H9 (cell line): ENCODE measurements at regions not wholly inside any gene's neighbourhood (a gene's known extent, or its start where the extent isn't known, plus 50 kb on each side); places are given as distances from the start of the nearest gene placed in this dataset.

Source experiments
- DNase-seq: peaks from one replicate; pipeline ENCODE4 v3.0.0-alpha.2; 2017
- H2AFZ ChIP-seq: one replicate; pipeline ENCODE4 v1.6.1; 2013; ENCODE audit warnings: mild to moderate bottlenecking, low read length, control low read depth, moderate library complexity
- H2AK5ac ChIP-seq: 2 replicates; pipeline ENCODE4 v1.6.1; 2013; ENCODE audit warnings: low read length, control low read depth, mixed read lengths; ENCODE audit not compliant: insufficient read length
- H2BK120ac ChIP-seq: one replicate; pipeline ENCODE4 v1.6.1; 2013; ENCODE audit warnings: low read depth, mild to moderate bottlenecking, low read length, control low read depth, inconsistent platforms; ENCODE audit not compliant: poor library complexity, severe bottlenecking
- H2BK12ac ChIP-seq: 2 replicates; pipeline ENCODE4 v1.6.1; 2013; ENCODE audit warnings: low read length, control low read depth, mixed read lengths, low read depth; ENCODE audit not compliant: insufficient read length
- H2BK15ac ChIP-seq: 2 replicates; pipeline ENCODE4 v1.6.1; 2013; ENCODE audit warnings: low read depth, low read length, control low read depth
- H2BK20ac ChIP-seq: one replicate; pipeline ENCODE4 v1.6.1; 2013; ENCODE audit warnings: low read depth, mild to moderate bottlenecking, low read length, control low read depth, inconsistent platforms; ENCODE audit not compliant: poor library complexity, severe bottlenecking
- H2BK5ac ChIP-seq: 2 replicates; pipeline ENCODE4 v1.6.1; 2013; ENCODE audit warnings: low read length, control low read depth, mixed read lengths; ENCODE audit not compliant: insufficient read length
- H3K14ac ChIP-seq: 2 replicates; pipeline ENCODE4 v1.6.1; 2013; ENCODE audit warnings: low read length, control low read depth; ENCODE audit not compliant: insufficient read depth
- H3K18ac ChIP-seq: 2 replicates; pipeline ENCODE4 v1.6.1; 2013; ENCODE audit warnings: low read depth, mild to moderate bottlenecking, mixed read lengths, low read length, control low read depth; ENCODE audit not compliant: insufficient read length
- H3K23ac ChIP-seq: 2 replicates; pipeline ENCODE4 v1.6.1; 2013; ENCODE audit warnings: low read length, control low read depth, mixed read lengths, low read depth; ENCODE audit not compliant: insufficient read length
- H3K23me2 ChIP-seq: 2 replicates; pipeline ENCODE4 v1.6.1; 2013; ENCODE audit warnings: low read depth, mild to moderate bottlenecking, mixed read lengths, low read length, control low read depth; ENCODE audit not compliant: insufficient read length, poor library complexity, severe bottlenecking
- H3K27ac ChIP-seq: 2 replicates; pipeline ENCODE4 v1.5.1; 2013; ENCODE audit warnings: low read length, control low read depth, mixed read lengths, low read depth; ENCODE audit not compliant: insufficient read length
- H3K27me3 ChIP-seq: 2 replicates; pipeline ENCODE4 v1.6.1; 2013; ENCODE audit warnings: low read length, control low read depth, inconsistent platforms; ENCODE audit not compliant: insufficient read depth
- H3K4ac ChIP-seq: 2 replicates; pipeline ENCODE4 v1.6.1; 2013; ENCODE audit warnings: low read depth, mild to moderate bottlenecking, control low read depth, inconsistent platforms, low read length, moderate library complexity
- H3K4me1 ChIP-seq: 2 replicates; pipeline ENCODE4 v1.6.1; 2013; ENCODE audit warnings: low read length, control low read depth, inconsistent platforms; ENCODE audit not compliant: insufficient read depth
- H3K4me2 ChIP-seq: 2 replicates; pipeline ENCODE4 v1.6.1; 2013; ENCODE audit warnings: low read length, control low read depth, mixed read lengths; ENCODE audit not compliant: insufficient read length, insufficient read depth
- H3K56ac ChIP-seq: 2 replicates; pipeline ENCODE4 v1.6.1; 2013; ENCODE audit warnings: low read depth, mild to moderate bottlenecking, mixed read lengths, low read length, control low read depth; ENCODE audit not compliant: insufficient read length
- H3K79me1 ChIP-seq: 2 replicates; pipeline ENCODE4 v1.6.1; 2013; ENCODE audit warnings: low read depth, mild to moderate bottlenecking, moderate library complexity, low read length, control low read depth, inconsistent platforms; ENCODE audit not compliant: insufficient read depth, poor library complexity, severe bottlenecking
- H3K79me2 ChIP-seq: 2 replicates; pipeline ENCODE4 v1.6.1; 2013; ENCODE audit warnings: low read length, control low read depth, inconsistent platforms; ENCODE audit not compliant: insufficient read depth
- H3K9ac ChIP-seq: 2 replicates; pipeline ENCODE4 v1.6.1; 2013; ENCODE audit warnings: low read length, control low read depth, mixed read lengths; ENCODE audit not compliant: insufficient read length; ENCODE audit errors: extremely low read depth
- H3K9me3 ChIP-seq: one replicate; pipeline ENCODE4 v1.6.1; 2013; ENCODE audit warnings: low read depth, low read length, inconsistent platforms; ENCODE audit not compliant: control insufficient read depth
- H3T11ph ChIP-seq: one replicate; pipeline ENCODE4 v1.6.1; 2013; ENCODE audit warnings: mild to moderate bottlenecking, low read length, control low read depth, inconsistent platforms
- H4K20me1 ChIP-seq: one replicate; pipeline ENCODE4 v1.6.1; 2013; ENCODE audit not compliant: control insufficient read depth, insufficient read length, insufficient read depth
- H4K5ac ChIP-seq: 2 replicates; pipeline ENCODE4 v1.6.1; 2013; ENCODE audit warnings: low read depth, mild to moderate bottlenecking, mixed read lengths, low read length, control low read depth; ENCODE audit not compliant: insufficient read length
- H4K8ac ChIP-seq: replicated peaks from 2 replicates; pipeline ENCODE4 v1.6.1; 2013; ENCODE audit warnings: low read length, control low read depth, mixed read lengths, low read depth; ENCODE audit not compliant: insufficient read length
- H4K91ac ChIP-seq: 2 replicates; pipeline ENCODE4 v1.6.1; 2013; ENCODE audit warnings: low read depth, mild to moderate bottlenecking, moderate library complexity, mixed read lengths, low read length, control low read depth; ENCODE audit not compliant: insufficient read length
- H3K27ac Mint-ChIP-seq, 3 experiments: 2 replicates in 2 of 3; 3 replicates in 1 of 3; pipeline ENCODE4 v1.8.0; 2020 to 2021; ENCODE audit warnings: mixed read lengths in 3 of 3, mild to moderate bottlenecking in 1 of 3, moderate library complexity in 1 of 3
- H3K27me3 Mint-ChIP-seq: 2 replicates; pipeline ENCODE4 v1.8.0; 2021; ENCODE audit warnings: low read depth, mild to moderate bottlenecking, moderate library complexity, mixed read lengths
- H3K36me3 Mint-ChIP-seq, 3 experiments: 2 replicates in 2 of 3; 3 replicates in 1 of 3; pipeline ENCODE4 v1.8.0; 2020 to 2021; ENCODE audit warnings: low read depth in 3 of 3, mixed read lengths in 3 of 3; ENCODE audit not compliant: insufficient read depth in 1 of 3
- H3K4me1 Mint-ChIP-seq, 2 experiments: 2 replicates each; pipeline ENCODE4 v1.8.0; 2020; ENCODE audit warnings: mixed read lengths in 2 of 2
- H3K4me3 Mint-ChIP-seq, 2 experiments: 2 replicates in 1 of 2; 3 replicates in 1 of 2; pipeline ENCODE4 v1.8.0; 2020 to 2021; ENCODE audit warnings: mild to moderate bottlenecking in 2 of 2, mixed read lengths in 2 of 2, moderate library complexity in 1 of 2
- H3K9me3 Mint-ChIP-seq, 2 experiments: 2 replicates in 1 of 2; 3 replicates in 1 of 2; pipeline ENCODE4 v1.8.0; 2020; ENCODE audit warnings: mild to moderate bottlenecking in 2 of 2, mixed read lengths in 2 of 2, moderate library complexity in 1 of 2
- CTCF ChIP-seq: fragments of 200-600 bp; sonication (generic); conservative IDR thresholded peaks from 3 replicates; pipeline ENCODE4 v1.8.0; 2021; ENCODE audit warnings: antibody characterized with exemption, mild to moderate bottlenecking
- WGBS: extraction: QIAGEN DNeasy Blood & Tissue Kit; methylation state at CpG from one replicate; pipeline ENCODE4 v1.1.7; 2013; ENCODE audit warnings: missing lambda C conversion rate, low lambda C conversion rate, mixed read lengths; ENCODE audit not compliant: insufficient read length; ENCODE audit errors: extremely low coverage; 5-methylcytosine and 5-hydroxymethylcytosine counted together

GRCh38 chr11:24068197-24068596, 428.7 kb upstream of the LUZP2 start:
- H3K4me1 Mint-ChIP-seq, result peaks cover 11 to 14% of the 10 kb centered on the region in 2 experiments
- Histone ChIP-seq H3K23me2 (no peaks in the 10 kb centered on the region), H3K79me1 (no peaks in the 10 kb centered on the region), H2AK5ac (no peak overlapping the region), H3K56ac (no peak overlapping the region), H3K79me2 (no peaks in the 10 kb centered on the region), H2BK12ac (no peak overlapping the region), H2AFZ (no peak overlapping the region), H3T11ph (no peak overlapping the region), H2BK20ac (no peak overlapping the region), H4K8ac (no peak overlapping the region), H4K91ac (no peak overlapping the region), H3K4me1 (no peaks in the 10 kb centered on the region; the same call in 1 of the 2 replicates), H3K9me3 (no peaks in the 10 kb centered on the region), H4K20me1 (no peaks in the 10 kb centered on the region), H3K4ac (no peak overlapping the region), H4K5ac (no peak overlapping the region), H3K23ac (no peak overlapping the region), H3K14ac (no peak overlapping the region), H3K27me3 (no peaks in the 10 kb centered on the region), H3K4me2 (no peak overlapping the region), H2BK120ac (no peak overlapping the region), H3K27ac (no peak overlapping the region), H3K9ac (no peak overlapping the region), H3K18ac (no peak overlapping the region), H2BK15ac (no peak overlapping the region), H2BK5ac (no peak overlapping the region)
- no peak for DNase-seq
- no peak overlapping the region for H3K27ac Mint-ChIP-seq
- peaks cover 0 to 5% of the 10 kb centered on the region in 2 experiments; a peak in 2 of 5 replicates for H3K9me3 Mint-ChIP-seq
- no CpG with 5 or more reads among the region's 2 CpGs for WGBS
- no peak overlapping the region for H3K4me3 Mint-ChIP-seq
- TF ChIP-seq CTCF, result no peak
- H3K36me3 Mint-ChIP-seq, result no peaks in the 10 kb centered on the region; a peak in 1 of 7 replicates
- H3K27me3 Mint-ChIP-seq, result no peaks in the 10 kb centered on the region
